H1 (cell line): ENCODE measurements at regions not wholly inside any gene's neighbourhood (a gene's known extent, or its start where the extent isn't known, plus 50 kb on each side); places are given as distances from the start of the nearest gene placed in this dataset.
"Not testable (repeated sequence)": the region's sequence is repeated elsewhere in the genome, so short reads cannot be mapped to it uniquely, and the experiment has no call there.

Experiments used
- CTCF ChIA-PET: fragments of 300-600 bp; sonication (Branson Sonifier 250); formaldehyde crosslinking; loops from one replicate; lab custom pipeline; 2021; ENCODE audit not compliant: partially characterized antibody; lab: Charles Lee
- POLR2A ChIA-PET: fragments of 300-600 bp; sonication (Branson Sonifier 250); formaldehyde crosslinking; loops from one replicate; lab custom pipeline; 2021; ENCODE audit warnings: inconsistent platforms; ENCODE audit not compliant: partially characterized antibody; lab: Charles Lee
- DNase-seq, 2 experiments: peaks; one replicate each; pipeline versions ENCODE4 v3.0.0 to v3.0.0-alpha.2; 2010 to 2022; ENCODE audit warnings: low spot score in 2 of 2, low read depth in 1 of 2, mixed read lengths in 1 of 2
- FAIRE-seq: peaks from 2 replicates; lab custom pipeline; 2011; peaks lifted over from hg19 to GRCh38; lab: Jason Lieb, UNC
- H2AFZ ChIP-seq: 2 replicates; pipeline ENCODE4 v1.8.1; 2012; ENCODE audit warnings: low read length, inconsistent platforms
- H2AK5ac ChIP-seq: 2 replicates; pipeline ENCODE4 v1.6.1; 2013; ENCODE audit warnings: low read depth, low read length
- H2BK120ac ChIP-seq: replicated peaks from 2 replicates; pipeline ENCODE3; 2013; ENCODE audit warnings: low read depth, low read length, inconsistent platforms
- H2BK12ac ChIP-seq: 2 replicates; pipeline ENCODE4 v1.6.1; 2013; ENCODE audit warnings: low read depth, low read length
- H2BK15ac ChIP-seq: 2 replicates; pipeline ENCODE4 v1.6.1; 2013; ENCODE audit warnings: low read length
- H2BK20ac ChIP-seq: 2 replicates; pipeline ENCODE4 v1.6.1; 2013; ENCODE audit warnings: low read length
- H2BK5ac ChIP-seq: 2 replicates; pipeline ENCODE4 v1.6.1; 2013; ENCODE audit warnings: low read depth, low read length
- H3K14ac ChIP-seq: 2 replicates; pipeline ENCODE4 v1.6.1; 2013; ENCODE audit warnings: inconsistent platforms; ENCODE audit not compliant: insufficient read length
- H3K18ac ChIP-seq: 2 replicates; pipeline ENCODE4 v1.6.1; 2013; ENCODE audit warnings: low read length; ENCODE audit errors: extremely low read depth
- H3K23ac ChIP-seq: 2 replicates; pipeline ENCODE4 v1.6.1; 2013; ENCODE audit warnings: inconsistent platforms; ENCODE audit not compliant: insufficient read length
- H3K23me2 ChIP-seq: 2 replicates; pipeline ENCODE4 v1.6.1; 2013; ENCODE audit warnings: low read depth, low read length
- H3K27ac ChIP-seq: 2 replicates; pipeline ENCODE4 v1.6.1; 2011; ENCODE audit warnings: low read depth, low read length, inconsistent platforms
- H3K27me3 ChIP-seq, 4 experiments: replicated peaks in 1 of 4; 1 replicate in 1 of 4; 2 replicates in 3 of 4; pipeline versions ENCODE4 v1.6.1 to v1.8.1; 2011 to 2013; ENCODE audit warnings: low read length in 3 of 4, mild to moderate bottlenecking in 3 of 4, inconsistent platforms in 2 of 4, mixed read lengths in 2 of 4, moderate library complexity in 1 of 4; ENCODE audit not compliant: control insufficient read depth in 3 of 4, insufficient read depth in 3 of 4; ENCODE audit errors: extremely low read depth in 1 of 4
- H3K36me3 ChIP-seq, 4 experiments: 2 replicates each; pipeline versions ENCODE4 v1.6.1 to v1.8.1; 2011 to 2013; ENCODE audit warnings: mild to moderate bottlenecking in 4 of 4, low read length in 3 of 4, moderate library complexity in 2 of 4, control low read depth in 1 of 4, inconsistent platforms in 1 of 4; ENCODE audit not compliant: insufficient read depth in 4 of 4, control insufficient read depth in 2 of 4
- H3K4ac ChIP-seq: replicated peaks from 2 replicates; pipeline ENCODE3; 2013; ENCODE audit warnings: low read length, low read depth, mixed read lengths, inconsistent platforms; ENCODE audit not compliant: insufficient read length
- H3K4me1 ChIP-seq, 4 experiments: replicated peaks in 1 of 4; 1 replicate in 1 of 4; 2 replicates in 3 of 4; pipeline versions ENCODE4 v1.6.1 to v1.8.1; 2011 to 2013; ENCODE audit warnings: low read length in 3 of 4, inconsistent platforms in 2 of 4, mixed read lengths in 1 of 4; ENCODE audit not compliant: insufficient read depth in 4 of 4, control insufficient read depth in 3 of 4
- H3K4me2 ChIP-seq, 2 experiments: 2 replicates each; pipeline versions ENCODE4 v1.6.1 to v1.8.1; 2011 to 2013; ENCODE audit warnings: low read depth in 2 of 2, low read length in 2 of 2, control low read depth in 1 of 2, inconsistent platforms in 1 of 2, mild to moderate bottlenecking in 1 of 2; ENCODE audit not compliant: insufficient read depth in 1 of 2
- H3K4me3 ChIP-seq, 4 experiments: fragments of 200-600, 300-600 bp in 1 of 4; sonication (generic), shearing (Covaris generic), sonication (Bioruptor Twin) in 1 of 4; 2 replicates each; pipeline versions ENCODE4 v1.5.1 to v1.8.1; 2011 to 2016; ENCODE audit warnings: low read length in 4 of 4, low read depth in 3 of 4, control low read depth in 2 of 4, inconsistent platforms in 2 of 4, mild to moderate bottlenecking in 2 of 4, mixed read lengths in 1 of 4, moderate library complexity in 1 of 4; ENCODE audit not compliant: insufficient read depth in 2 of 4; ENCODE audit errors: extremely low read depth in 1 of 4
- H3K56ac ChIP-seq: replicated peaks from 2 replicates; pipeline ENCODE3; 2013; ENCODE audit warnings: low read depth, mild to moderate bottlenecking, mixed read lengths, low read length, inconsistent platforms; ENCODE audit not compliant: insufficient read length
- H3K79me1 ChIP-seq: 2 replicates; pipeline ENCODE4 v1.6.1; 2013; ENCODE audit warnings: low read depth, low read length, control low read depth
- H3K79me2 ChIP-seq, 2 experiments: 2 replicates each; pipeline versions ENCODE4 v1.6.1 to v1.8.1; 2012 to 2013; ENCODE audit warnings: low read length in 2 of 2, mild to moderate bottlenecking in 2 of 2, inconsistent platforms in 1 of 2; ENCODE audit not compliant: insufficient read depth in 2 of 2, control insufficient read depth in 1 of 2
- H3K9ac ChIP-seq, 4 experiments: replicated peaks in 1 of 4; 1 replicate in 1 of 4; 2 replicates in 3 of 4; pipeline versions ENCODE4 v1.6.1 to v1.8.1; 2011 to 2013; ENCODE audit warnings: low read depth in 3 of 4, low read length in 3 of 4, control low read depth in 2 of 4, mild to moderate bottlenecking in 2 of 4, moderate library complexity in 2 of 4, inconsistent platforms in 1 of 4; ENCODE audit errors: extremely low read depth in 1 of 4
- H3K9me3 ChIP-seq, 2 experiments: 2 replicates each; pipeline versions ENCODE4 v1.6.1 to v1.8.1; 2012 to 2013; ENCODE audit warnings: mild to moderate bottlenecking in 2 of 2, moderate library complexity in 2 of 2, control low read depth in 1 of 2, inconsistent platforms in 1 of 2, low read depth in 1 of 2, low read length in 1 of 2, mixed read lengths in 1 of 2; ENCODE audit not compliant: insufficient read depth in 2 of 2
- H4K20me1 ChIP-seq, 2 experiments: replicated peaks in 1 of 2; 2 replicates each; pipeline versions ENCODE3 to v1.8.1; 2011 to 2013; ENCODE audit warnings: inconsistent platforms in 2 of 2, low read length in 2 of 2, mild to moderate bottlenecking in 1 of 2; ENCODE audit not compliant: insufficient read depth in 2 of 2, control insufficient read depth in 1 of 2
- H4K5ac ChIP-seq: 2 replicates; pipeline ENCODE4 v1.6.1; 2013; ENCODE audit warnings: low read length, low read depth, mixed read lengths, inconsistent platforms; ENCODE audit not compliant: insufficient read length
- H4K8ac ChIP-seq: 2 replicates; pipeline ENCODE4 v1.8.0; 2013; ENCODE audit warnings: mild to moderate bottlenecking, moderate library complexity, low read length, inconsistent platforms; ENCODE audit not compliant: insufficient read depth; ENCODE audit errors: extremely low read depth
- H4K91ac ChIP-seq: replicated peaks from 2 replicates; pipeline ENCODE3; 2013; ENCODE audit warnings: low read length, mixed read lengths, inconsistent platforms; ENCODE audit not compliant: insufficient read length
- WGBS, 2 experiments: shearing (Covaris generic) in 1 of 2; methylation state at CpG; one replicate each; pipeline versions ENCODE4 v1.1.6 to v1.1.7; 2013 to 2015; ENCODE audit warnings: low lambda C conversion rate in 2 of 2, mixed read lengths in 2 of 2, inconsistent platforms in 1 of 2, low coverage in 1 of 2, missing lambda C conversion rate in 1 of 2; ENCODE audit not compliant: insufficient replicate concordance in 2 of 2, insufficient coverage in 1 of 2, insufficient read length in 1 of 2; ENCODE audit errors: extremely low coverage in 1 of 2, missing lambda C conversion rate in 1 of 2; 5-methylcytosine and 5-hydroxymethylcytosine counted together

DNA sequence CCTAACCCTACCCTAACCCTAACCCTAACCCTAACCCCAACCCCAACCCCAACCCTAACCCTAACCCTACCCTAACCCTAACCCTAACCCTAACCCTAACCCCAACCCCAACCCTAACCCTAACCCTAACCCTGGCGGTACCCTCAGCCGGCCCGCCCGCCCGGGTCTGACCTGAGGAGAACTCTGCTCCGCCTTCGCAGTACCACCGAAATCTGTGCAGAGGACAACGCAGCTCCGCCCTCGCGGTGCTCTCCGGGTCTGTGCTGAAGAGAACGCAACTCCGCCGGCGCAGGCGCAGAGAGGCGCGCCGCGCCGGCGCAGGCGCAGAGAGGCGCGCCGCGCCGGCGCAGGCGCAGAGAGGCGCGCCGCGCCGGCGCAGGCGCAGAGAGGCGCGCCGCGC is 56.1 kb upstream of the IQSEC3 start:
- CTCF ChIA-PET: not testable (repeated sequence)

More for the DNA sequence above, 56.1 kb upstream of the IQSEC3 start:
- H3K23ac ChIP-seq, H3K36me3 ChIP-seq, H3K23me2 ChIP-seq, H3K9ac ChIP-seq, H2AFZ ChIP-seq, H3K79me1 ChIP-seq, H2AK5ac ChIP-seq, H2BK12ac ChIP-seq, FAIRE-seq, H2BK15ac ChIP-seq, H4K5ac ChIP-seq, H2BK5ac ChIP-seq, POLR2A ChIA-PET, H3K27ac ChIP-seq, H4K20me1 ChIP-seq, H3K56ac ChIP-seq, H4K91ac ChIP-seq, H3K79me2 ChIP-seq, H2BK20ac ChIP-seq, H3K4me2 ChIP-seq, H2BK120ac ChIP-seq, H3K4ac ChIP-seq, H3K27me3 ChIP-seq, H3K18ac ChIP-seq, H3K4me1 ChIP-seq, H3K4me3 ChIP-seq, H3K14ac ChIP-seq, H4K8ac ChIP-seq: not testable (repeated sequence)
- DNase-seq: peak in 1 of 2 experiments; percentile 66
- peaks cover 17 to 22% of the 10 kb centered on the region in 2 experiments for H3K9me3 ChIP-seq
- WGBS, 2 experiments: 95% methylated on average over 26 of the region's 43 CpGs; no CpG with 5 or more reads in 1 of the 2 experiments
